ENCODE measurements at regions not wholly inside any gene's neighbourhood (a gene's known extent, or its start where the extent isn't known, plus 50 kb on each side); places are given as distances from the start of the nearest gene placed in this dataset.
A peak's percentile ranks its signal among the peaks of the same experiment; 100 is the strongest.
"Not testable (repeated sequence)": the region's sequence is repeated elsewhere in the genome, so short reads cannot be mapped to it uniquely, and the experiment has no call there.

GRCh38 chr9:111744363-111744762 lies 50.4 kb downstream of the SHOC1 start:
- DNase-seq (no peak), ATAC-seq (no peak)

- ATAC-seq (peak; percentile 99), DNase-seq (peak; percentile 20)
Observed at GRCh38 chr9:111743275-111743674, 51.5 kb downstream of the SHOC1 start.

- no peak for ATAC-seq
- DNase-seq, result no peak
Observed at GRCh38 chr9:111740739-111741138, 54.0 kb downstream of the SHOC1 start.

- DNase-seq (no peak), ATAC-seq (no peak)
Observed at GRCh38 chr9:111736714-111737113, 58.0 kb downstream of the SHOC1 start.

GRCh38 chr9:111735344-111735743 lies 59.4 kb downstream of the SHOC1 start:
- not testable (repeated sequence) for ATAC-seq, DNase-seq

- no peak for ATAC-seq
Observed at GRCh38 chr9:111731928-111732327, 62.8 kb downstream of the SHOC1 start.

GRCh38 chr9:111730937-111731567 lies 63.7 kb downstream of the SHOC1 start:
- no peak for ATAC-seq
- DNase-seq, result no peak

More at GRCh38 chr9:111731928-111732327, 62.8 kb downstream of the SHOC1 start:
- no peak for DNase-seq

GRCh38 chr9:111728617-111729366 lies 65.9 kb downstream of the SHOC1 start:
- DNase-seq, result no peak
- ATAC-seq, result no peak

GRCh38 chr9:111728143-111728542 lies 66.6 kb downstream of the SHOC1 start:
- peak; percentile 36 for ATAC-seq

GRCh38 chr9:111726949-111727348 lies 65.5 kb downstream of the GNG10 start:
- ATAC-seq, result no peak
- no peak for DNase-seq

More at GRCh38 chr9:111728143-111728542, 66.6 kb downstream of the SHOC1 start:
- DNase-seq, result no peak

- no peak for ATAC-seq
- no peak for DNase-seq
Observed at GRCh38 chr9:111720174-111720573, 58.8 kb downstream of the GNG10 start.

All from stimulated activated naive CD8-positive, alpha-beta T cell treated with anti-CD3 and anti-CD28 coated beads, Interleukin-15, Interleukin-2, amounts not matched to agents 100 U/mL and 50 U/mL, for 24 hours (primary cell).